ENCODE measurements at regions not wholly inside any gene's neighbourhood (a gene's known extent, or its start where the extent isn't known, plus 50 kb on each side); places are given as distances from the start of the nearest gene placed in this dataset.
A peak's percentile ranks its signal among the peaks of the same experiment; 100 is the strongest.

DNA sequence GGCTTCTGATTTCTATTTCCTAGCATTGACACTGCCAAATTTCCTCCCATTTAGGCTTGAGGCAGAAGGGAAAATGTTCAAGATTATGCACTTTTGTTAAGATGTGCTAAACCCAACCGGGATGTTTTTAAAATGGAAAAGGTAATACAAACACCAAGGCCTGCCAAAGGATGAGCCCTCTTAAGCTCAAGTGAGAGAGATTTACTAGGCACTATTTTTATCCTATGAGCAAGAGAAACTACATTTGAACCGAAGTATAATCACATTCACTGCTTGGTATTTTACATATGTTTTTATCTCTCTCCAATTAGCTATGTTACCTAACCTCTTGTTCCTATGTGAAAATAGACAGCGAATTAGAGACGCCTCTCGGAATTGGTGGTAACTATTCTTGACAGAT lies 295.8 kb downstream of the GABRB3 start:
- intact Hi-C loops (cut with DNase I) = no loop called here
- ATAC-seq (ENCODE audit: poor library complexity) (no peak), DNase-seq (no peak)

DNA sequence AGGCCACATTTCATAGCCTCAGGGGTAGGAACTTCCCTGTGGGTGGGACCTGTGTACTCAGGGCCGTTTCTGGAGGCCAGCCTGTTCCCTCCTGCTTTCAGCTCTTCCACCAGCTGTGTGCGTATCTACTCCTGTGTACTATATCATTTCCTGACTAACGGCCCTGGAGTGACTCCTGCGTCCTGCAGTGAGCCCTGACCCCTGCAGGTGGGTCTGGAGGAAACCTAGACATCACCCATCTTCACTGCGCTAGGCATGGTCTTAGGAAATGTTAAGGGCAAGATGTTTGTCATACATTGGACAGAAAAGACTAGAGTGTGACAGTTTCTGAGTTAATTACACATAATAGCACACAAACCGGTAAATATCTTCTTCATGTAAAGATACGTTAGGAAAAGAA lies 297.3 kb downstream of the GABRB3 start:
- intact Hi-C loops (cut with DNase I) = no loop called here
- no peak for ATAC-seq (ENCODE audit: poor library complexity)

DNA sequence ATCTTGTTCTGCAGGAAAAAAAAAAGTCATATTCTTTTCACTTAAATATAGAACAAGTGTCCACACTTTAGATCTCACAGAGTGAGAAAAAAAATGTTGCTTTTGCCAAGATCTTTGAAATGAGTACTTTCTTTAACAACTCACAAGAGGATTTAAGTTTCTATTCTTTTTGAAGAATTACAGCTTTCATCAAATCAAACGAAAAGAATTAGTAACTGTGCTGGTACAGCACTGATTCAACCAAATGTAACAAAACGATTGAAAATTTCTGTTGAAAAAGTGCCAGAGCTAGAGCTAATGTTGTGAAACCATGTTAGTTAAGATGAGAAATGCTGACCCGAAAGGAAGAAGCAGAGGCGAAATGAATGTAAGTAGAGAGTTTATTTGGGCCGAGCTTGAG lies 300.2 kb downstream of the GABRB3 start:
- ATAC-seq (ENCODE audit: poor library complexity) (no peak), DNase-seq (no peak)
- intact Hi-C loops (cut with DNase I) = no loop called here

More for the DNA sequence above, 297.3 kb downstream of the GABRB3 start:
- no peak for DNase-seq

DNA sequence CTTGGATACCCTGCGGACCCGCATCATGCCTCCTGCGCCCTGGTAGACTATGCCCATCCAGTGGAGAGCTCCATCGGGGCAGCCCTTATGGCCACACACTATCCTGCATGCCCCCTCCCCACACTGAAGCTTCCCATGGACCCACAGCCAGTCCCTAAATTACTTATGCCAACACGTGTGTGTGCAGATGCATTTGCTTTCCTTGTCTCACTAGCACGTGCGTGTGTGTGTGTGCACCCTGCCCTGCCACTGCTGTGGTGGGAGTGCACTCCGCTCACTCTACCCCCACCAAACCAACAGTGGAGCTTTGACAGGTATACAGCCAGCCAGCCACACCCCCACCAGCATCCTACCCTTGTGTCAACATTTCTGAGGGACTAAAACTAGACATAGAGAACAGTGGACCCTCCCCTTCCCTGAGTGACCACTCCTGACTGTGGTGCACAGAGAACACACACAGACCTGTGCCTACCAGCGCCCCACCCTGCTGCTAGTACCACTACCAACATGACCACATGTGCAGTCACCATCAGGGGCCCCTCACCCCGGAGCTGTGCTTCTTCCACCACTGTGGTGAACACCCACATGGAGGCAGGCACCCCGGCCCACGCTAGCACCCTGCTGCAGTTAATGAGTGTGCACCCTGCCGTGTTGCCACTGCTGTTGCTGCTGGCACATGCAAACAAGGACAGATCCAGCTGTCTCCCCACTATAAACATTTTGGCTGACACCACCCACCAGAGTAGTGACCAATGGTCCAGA lies 310.8 kb downstream of the GABRB3 start:
- DNase-seq = no peak
- intact Hi-C loops (cut with DNase I) = no loop called here
- no peak for ATAC-seq (ENCODE audit: poor library complexity)

DNA sequence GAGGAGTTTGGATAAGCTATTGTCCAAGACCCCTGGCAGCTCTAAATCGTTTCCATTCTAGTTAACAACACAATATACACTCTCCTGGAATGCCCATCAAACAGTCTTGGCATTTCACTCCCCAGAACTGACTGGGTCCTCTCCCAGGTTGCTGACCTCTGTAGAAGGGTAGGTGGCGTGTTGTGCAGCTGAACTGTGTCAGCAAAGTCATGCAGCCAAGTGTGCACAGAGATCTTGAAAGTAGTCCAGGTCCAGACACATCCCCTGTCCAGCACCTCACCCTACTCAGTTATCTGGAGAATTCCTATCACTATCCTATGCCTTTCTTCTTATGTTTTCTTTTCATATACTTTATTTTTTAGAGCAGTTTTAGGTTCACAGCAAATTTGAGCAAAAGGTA lies 312.7 kb downstream of the GABRB3 start:
- DNase-seq (no peak), ATAC-seq (ENCODE audit: poor library complexity) (no peak)
- intact Hi-C loops (cut with DNase I) = no loop called here

DNA sequence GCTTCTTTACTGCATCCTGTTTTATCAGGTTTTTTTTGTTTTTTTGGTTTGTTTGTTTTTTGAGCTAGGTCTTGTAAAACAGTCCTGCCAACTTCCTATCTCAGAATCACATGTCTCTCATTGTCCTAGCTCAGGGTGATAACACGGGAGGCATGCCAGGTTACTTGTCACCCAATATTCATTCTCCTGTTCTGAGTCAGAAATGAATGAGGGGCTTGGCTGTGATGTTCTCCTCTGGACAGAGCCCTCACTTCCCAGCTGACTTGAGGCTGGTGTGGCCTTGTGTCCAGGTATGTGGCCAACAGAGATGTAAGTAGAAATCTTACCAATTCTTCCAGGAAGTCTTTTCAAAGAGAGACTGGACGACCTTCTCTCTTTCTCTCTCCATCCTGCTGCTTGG lies 317.0 kb downstream of the GABRB3 start:
- no peak for DNase-seq
- ATAC-seq (ENCODE audit: poor library complexity) = no peak
- intact Hi-C loops (cut with DNase I) = no loop called here

DNA sequence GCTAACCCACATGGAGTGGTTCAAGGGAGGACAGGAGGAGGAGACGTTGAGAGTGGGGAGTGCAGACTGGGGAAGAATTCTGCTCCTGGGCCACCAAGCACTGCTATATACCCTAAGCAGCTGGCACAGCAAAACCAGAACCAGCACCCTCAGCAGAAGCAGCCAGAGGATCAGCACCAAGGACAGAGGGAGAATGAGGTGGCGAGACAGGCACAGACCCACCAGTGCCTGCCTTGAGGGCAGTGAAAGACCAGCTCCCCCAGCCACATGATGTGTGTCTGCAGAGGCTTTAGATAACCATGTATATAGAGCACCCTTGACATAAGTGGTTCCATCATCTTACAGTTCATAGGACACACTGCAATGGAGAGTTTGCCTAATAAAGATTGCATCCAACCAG lies 319.0 kb downstream of the GABRB3 start:
- intact Hi-C loops (cut with DNase I) = no loop called here
- DNase-seq = no peak
- ATAC-seq (ENCODE audit: poor library complexity) = no peak

DNA sequence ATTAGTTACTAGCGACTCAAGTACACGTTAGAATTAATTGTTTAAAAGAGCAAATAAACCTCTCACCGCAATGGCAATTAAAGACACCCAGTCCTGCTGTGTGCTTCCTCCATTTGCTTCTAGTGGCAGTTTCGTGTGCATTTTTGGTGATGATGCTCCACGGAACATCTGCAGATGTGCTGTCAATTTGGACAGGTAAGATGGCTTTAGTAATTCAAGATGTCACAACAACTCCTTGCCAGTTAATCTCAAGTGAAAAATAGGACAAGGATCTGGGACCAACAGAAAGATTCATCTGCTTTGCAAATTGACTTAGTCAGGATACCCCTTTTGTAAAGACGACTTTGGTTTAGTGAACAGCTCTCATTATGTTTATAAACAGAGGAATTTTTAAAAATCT lies 320.9 kb downstream of the GABRB3 start:
- DNase-seq = no peak
- ATAC-seq (ENCODE audit: poor library complexity) = no peak
- intact Hi-C loops (cut with DNase I) = no loop called here

DNA sequence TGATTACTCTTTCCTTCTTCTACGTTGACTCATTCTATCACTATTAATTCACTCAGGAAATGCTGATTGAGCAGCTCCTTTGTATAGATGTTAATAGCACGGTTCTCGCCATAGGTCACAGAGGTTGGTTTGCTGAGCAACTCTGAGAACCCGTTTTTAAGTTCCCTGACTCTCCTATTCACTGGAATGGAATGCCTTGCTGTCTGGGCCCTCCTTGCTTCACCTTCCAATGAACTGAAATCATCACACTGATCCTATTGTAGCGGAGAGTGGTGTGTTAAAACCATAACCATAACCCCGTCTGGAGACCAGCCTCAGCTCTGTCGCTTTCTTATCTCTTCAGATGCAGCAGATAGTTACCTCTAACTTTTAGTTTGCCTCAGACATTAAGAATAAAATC lies 323.6 kb downstream of the GABRB3 start:
- ATAC-seq (ENCODE audit: poor library complexity) = no peak
- DNase-seq = no peak
- intact Hi-C loops (cut with DNase I) = no loop called here

DNA sequence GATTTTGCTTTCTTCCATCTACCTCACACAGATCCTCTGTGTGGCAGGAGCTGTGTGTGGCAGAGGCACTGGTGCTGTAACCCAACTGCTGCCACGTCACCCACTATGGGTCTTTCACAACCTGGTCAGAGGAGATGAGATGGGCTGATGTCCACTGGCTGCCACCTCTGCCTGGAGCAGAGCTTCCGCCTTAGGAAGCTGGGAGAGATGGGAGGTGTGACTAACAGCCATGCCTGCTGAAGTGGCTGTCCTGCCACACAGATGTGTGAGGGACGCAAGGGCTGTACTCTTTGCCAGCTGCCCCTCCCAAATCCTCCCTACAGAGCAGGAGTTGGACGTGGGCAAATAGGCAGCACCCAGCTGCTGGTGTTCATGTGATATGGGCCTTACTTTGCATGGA lies 329.5 kb downstream of the GABRB3 start:
- intact Hi-C loops (cut with DNase I) = no loop called here
- peak; percentile 52 for DNase-seq
- peak; percentile 90 for ATAC-seq (ENCODE audit: poor library complexity)

DNA sequence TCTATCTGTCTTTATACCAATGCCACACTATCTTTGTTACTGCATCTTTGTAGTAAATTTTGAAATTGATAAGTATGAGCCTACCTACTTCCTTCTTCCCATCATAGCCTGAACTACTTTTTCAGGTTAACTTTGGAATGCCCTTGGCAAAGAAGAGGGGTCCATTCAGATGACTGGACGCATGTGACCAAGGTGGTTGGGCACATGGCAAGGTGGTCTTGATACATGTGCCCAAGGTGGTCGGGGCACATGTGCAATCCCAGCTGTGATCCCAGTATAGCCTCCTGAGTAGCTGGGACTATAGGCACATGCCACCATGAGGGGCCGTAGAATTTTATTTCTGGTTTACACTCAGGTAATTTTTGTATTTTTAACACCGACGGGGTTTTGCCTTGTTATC lies 330.2 kb downstream of the GABRB3 start:
- ATAC-seq (ENCODE audit: poor library complexity) = no peak
- intact Hi-C loops (cut with DNase I) = no loop called here

DNA sequence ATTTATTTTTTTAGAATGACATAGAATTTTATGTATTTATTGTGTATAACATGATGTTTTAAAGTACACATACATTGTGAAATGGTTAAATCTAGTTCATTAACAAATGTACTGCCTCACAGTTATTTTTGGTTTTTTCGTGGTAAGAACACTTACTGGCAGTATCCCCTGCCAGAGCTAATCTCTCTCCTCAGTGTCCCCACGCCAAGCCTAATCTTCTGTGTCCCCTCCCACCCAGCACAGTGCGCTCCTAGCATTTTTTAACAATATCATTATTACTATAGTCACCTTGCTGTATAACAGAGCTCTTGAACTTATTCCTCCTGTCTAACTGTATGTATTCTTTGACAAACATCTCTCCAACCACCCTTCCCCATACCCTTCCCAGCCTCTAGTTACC lies 333.2 kb downstream of the GABRB3 start:
- intact Hi-C loops (cut with DNase I) = no loop called here
- ATAC-seq (ENCODE audit: poor library complexity) = peak; percentile 40
- no peak for DNase-seq

More for the DNA sequence above, 330.2 kb downstream of the GABRB3 start:
- no peak for DNase-seq

DNA sequence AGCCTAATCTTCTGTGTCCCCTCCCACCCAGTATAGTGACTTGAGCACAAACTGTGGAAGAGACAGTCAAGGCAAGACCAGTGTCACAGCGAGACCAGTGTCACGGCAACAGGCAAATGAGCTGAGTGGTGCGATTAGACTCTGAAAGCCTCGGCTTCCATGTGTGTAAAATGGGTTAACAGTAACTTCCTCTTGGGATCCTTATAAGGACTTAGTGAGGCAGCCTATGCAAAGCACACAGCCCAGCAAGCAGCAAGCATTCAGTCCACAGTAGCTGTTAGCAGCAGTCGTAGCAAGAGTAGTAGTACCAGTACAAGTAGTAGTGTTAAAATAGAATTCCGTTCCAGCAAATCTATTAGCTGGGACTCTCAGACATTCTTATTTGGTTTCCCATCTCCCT lies 334.1 kb downstream of the GABRB3 start:
- no peak for DNase-seq
- no peak for ATAC-seq (ENCODE audit: poor library complexity)
- intact Hi-C loops (cut with DNase I) = no loop called here

DNA sequence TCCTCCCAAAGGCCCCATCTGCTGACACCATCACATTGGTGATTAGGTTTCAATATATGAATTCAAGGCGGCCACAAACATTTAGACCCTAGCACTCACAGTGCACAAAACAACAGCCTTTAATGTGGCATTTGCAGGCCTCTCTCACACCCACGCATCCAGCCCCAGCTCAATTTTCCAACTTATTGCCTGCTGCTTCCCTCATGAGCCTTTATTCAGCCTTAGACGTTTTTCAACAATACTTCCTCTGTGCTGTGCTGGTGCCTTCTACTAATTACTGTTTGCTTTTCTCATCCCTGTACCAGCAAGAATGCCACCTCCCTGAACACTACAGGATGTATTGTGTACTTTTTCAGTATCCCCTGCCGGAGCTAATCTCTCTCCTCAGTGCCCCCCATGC lies 334.6 kb downstream of the GABRB3 start:
- intact Hi-C loops (cut with DNase I) = no loop called here
- DNase-seq = no peak
- ATAC-seq (ENCODE audit: poor library complexity) = no peak

DNA sequence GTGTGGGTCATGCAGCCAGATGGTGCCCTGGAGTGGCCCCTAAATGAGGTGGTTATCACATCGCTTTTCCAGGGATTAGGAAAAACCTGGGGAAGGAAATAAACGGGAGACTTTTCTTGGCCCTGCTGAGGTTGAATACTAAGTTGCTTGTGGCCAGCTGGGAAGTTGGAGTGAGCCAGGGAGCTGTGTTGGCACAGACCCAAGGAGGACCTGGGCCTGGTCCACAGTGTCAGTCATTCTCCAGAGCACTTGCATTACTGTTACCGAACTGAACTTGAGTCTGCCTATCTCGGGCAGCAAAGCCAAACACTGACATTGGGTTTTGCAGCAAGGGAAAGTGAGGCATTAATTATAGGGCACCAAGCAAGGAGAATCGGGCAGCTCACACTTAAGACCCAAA lies 339.0 kb downstream of the GABRB3 start:
- peak; percentile 42 for DNase-seq
- ATAC-seq (ENCODE audit: poor library complexity) = peak; percentile 78
- intact Hi-C loops (cut with DNase I) = no loop called here

DNA sequence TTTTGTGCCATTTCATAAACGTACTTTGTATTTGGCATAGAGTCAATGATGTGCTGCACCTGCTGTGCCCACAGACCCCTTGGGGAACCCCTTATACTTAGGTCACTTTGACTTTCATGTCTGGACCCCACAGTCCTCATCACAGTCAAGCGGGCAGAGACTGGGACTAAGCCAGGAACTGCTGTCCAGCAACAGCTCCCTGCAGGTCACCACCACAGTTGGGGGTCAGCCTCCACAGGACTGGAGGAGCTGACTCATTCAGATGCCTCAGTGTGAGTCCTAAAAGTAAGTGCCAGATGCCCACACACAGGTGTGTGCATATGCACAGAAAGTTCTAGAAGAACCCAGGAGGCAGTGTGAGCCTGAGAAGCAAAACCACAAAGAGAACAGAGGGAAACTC lies 339.8 kb downstream of the GABRB3 start:
- ATAC-seq (ENCODE audit: poor library complexity) (no peak), DNase-seq (no peak)
- intact Hi-C loops (cut with DNase I) = no loop called here

DNA sequence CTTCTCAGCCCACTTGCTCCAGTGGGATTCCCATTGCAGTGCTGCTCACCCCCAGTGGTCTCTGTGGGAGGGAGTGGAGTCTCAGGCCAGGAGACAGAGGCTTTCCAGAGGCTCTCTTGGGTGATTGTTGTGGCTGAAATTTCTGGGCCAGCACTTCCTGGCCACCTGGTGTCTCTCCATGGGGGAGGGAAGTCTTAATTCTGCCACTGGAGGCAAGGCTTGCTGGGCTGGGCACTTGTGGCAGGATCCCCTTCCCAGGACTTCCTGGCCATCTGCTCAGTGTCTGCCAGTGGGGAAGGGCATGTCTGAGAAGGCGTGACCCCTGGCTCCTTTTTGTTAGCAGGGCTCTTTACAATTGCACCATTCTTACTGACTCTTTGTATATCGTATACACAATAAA lies 351.8 kb downstream of the GABRB3 start:
- intact Hi-C loops (cut with DNase I) = no loop called here
- DNase-seq = no peak
- ATAC-seq (ENCODE audit: poor library complexity) = no peak

DNA sequence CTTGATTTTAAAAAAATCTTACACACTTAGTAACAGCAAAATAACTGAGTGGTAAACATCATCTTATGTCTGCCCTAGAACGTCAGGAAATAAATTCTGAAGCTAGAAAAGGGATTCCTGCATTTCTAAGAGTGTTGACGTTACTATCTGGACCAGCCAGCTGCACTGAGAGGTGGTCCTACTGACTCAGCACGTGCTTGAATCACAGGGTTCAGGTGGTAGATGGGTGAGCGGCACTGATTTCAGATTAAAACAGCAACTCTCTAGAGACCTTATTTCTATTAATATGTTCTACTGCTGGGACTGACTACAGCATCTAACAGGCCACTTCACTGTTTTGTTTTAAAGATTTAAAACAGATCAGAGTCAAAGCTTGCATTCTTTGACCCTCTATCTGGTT lies 377.2 kb downstream of the GABRB3 start:
- intact Hi-C loops (cut with DNase I) = no loop called here
- DNase-seq (no peak), ATAC-seq (ENCODE audit: poor library complexity) (no peak)

DNA sequence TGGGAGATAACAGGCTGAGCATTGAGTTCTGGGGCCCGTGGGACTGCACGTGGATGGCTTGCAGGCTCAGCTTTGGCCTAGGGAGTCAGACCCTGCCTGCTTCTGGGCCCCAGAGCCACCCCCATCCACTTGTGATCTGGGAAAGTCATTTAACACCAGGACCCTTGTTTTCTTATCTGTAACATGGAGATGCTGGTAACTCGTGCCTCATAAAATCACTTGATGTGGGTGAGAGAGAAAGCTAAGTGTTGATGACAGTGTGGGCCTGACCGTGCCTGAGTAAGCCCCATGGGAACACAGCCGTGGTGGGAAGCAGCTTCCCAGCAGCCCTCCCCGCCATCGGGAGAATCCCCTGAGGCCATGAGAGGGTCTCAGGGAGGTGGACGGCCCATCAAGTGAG lies 378.1 kb downstream of the GABRB3 start:
- intact Hi-C loops (cut with DNase I) = no loop called here
- peak; percentile 70 for ATAC-seq (ENCODE audit: poor library complexity)
- peak; percentile 45 for DNase-seq

DNA sequence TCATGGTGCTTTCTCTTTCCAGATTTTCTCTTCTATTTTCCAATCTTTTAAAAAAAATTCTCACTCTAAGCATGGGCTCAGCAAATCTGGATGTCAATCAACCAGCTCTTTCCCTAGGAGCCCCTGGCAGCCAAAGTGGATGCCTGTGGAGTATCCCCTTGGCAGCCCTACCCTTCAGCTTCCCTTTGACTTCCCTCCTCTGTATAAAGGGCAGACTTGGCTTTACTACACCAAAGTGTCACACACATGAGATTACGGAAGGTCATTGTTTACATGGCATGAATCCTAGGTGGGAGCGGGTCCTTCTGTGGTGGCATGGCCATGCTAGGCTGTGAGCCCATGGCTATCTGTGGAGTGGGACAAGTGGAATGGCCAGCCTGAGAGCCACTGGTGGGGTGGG lies 379.9 kb downstream of the GABRB3 start:
- ATAC-seq (ENCODE audit: poor library complexity) = peak; percentile 55
- intact Hi-C loops (cut with DNase I) = no loop called here
- no peak for DNase-seq

DNA sequence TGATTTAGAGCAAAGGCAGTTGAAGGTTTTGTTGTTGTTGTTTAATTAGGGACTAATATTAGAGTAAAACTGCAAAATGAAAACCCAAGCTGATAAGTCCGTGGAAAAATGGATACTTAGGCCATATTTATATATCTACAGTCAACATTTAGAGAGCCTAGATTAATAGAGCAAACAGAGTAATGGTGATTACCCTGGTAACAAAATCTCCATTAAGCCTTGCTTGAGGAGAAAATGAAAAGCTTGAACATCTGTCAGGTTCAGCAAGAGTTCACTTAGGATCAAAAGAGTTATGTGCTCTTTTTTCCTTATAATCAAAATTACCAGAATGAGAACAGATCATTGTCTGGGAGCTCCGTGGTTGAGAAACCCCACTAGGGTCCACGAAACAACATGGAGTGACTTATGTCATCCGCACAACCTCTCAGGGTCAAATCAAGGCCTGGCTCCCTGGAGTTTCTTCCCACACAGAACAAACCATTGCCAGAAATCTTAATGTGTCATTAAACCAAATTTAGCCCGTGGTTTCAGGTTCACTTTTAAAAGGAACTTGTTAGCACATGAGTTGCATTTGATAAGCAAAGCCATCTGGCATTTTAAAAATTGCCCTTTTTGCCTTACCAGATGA lies 381.2 kb downstream of the GABRB3 start:
- peak; percentile 44 for ATAC-seq (ENCODE audit: poor library complexity)
- intact Hi-C loops (cut with DNase I) = no loop called here
- DNase-seq = no peak
